Renal cortical epithelial cell (primary cell): ENCODE measurements at regions not wholly inside any gene's neighbourhood (a gene's known extent, or its start where the extent isn't known, plus 50 kb on each side); places are given as distances from the start of the nearest gene placed in this dataset.
A peak's percentile ranks its signal among the peaks of the same experiment; 100 is the strongest.
"Not testable (repeated sequence)": the region's sequence is repeated elsewhere in the genome, so short reads cannot be mapped to it uniquely, and the experiment has no call there.

Source experiments
- DNase-seq: peaks from one replicate; pipeline ENCODE4 v3.0.0-alpha.2; 2011; ENCODE audit warnings: low read depth

DNA sequence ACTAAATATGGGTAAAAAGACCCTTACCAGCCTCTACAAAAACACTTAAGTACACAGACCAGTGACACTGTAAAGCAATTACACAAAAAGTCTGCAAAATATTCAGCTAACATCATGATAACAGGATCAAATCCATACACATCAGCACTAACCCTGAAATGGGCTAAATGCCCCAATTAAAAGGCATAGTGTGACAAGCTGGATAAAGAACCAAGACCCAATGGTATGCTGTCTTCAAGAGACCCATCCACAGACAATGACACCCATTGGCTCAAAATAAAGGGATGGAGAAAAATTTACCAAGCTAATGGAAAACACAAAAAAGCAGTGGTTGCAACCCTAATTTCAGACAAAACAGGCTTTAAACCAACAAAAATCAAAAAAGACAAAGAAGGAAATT is 221.0 kb upstream of the ISL1 start:
- no peak for DNase-seq

DNA sequence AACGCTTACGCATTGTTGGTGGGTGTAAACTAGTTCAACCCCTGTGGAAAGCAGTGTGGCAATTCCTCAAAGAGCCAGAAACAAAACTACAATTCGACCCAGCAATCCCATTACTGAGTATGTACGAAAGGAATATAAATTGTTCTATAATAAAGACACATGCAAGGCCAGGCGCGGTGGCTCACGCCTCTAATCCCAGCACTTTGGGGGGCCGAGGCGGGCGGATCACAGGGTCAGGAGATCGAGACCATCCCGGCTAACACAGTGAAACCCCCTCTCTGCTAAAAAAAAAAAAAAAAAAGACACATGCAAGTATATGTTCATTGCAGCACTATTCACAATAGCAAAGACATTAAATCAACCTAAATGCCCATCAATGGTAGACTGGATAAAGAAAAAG is 217.6 kb upstream of the ISL1 start:
- not testable (repeated sequence) for DNase-seq

DNA sequence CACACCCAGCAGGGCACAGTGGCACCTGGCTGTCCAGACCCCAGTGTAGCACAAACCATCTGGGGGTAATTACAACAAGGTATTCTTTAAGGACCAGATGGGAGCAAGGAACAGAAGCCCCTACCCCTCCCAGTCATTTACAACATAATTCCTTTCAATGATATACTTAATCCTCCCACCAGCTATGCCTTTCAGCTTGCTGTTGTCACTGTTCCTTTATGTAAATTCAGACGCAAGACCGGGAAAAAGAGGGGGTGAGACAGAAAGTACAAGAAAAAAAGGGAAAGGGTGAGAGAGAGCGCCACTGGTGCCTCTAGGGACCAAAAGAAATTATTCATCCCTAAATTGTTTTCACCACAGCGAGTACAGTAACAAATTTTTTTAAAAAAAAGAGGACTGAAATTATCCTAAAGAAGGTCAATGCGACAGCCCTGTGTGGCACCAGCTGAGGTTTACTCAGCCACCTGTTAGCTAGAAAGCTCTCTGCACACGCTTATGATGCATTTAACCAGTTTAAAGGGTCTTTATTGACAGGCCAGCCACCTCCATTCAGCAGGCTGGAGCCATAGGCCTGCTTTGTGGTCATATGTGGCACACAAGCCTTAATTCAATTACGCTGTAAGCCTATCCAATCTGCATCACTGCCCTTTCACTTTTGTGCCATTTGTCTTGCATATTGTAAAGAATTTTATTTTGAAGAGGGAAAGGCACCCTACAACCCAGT is 210.2 kb upstream of the ISL1 start:
- DNase-seq, result no peak

DNA sequence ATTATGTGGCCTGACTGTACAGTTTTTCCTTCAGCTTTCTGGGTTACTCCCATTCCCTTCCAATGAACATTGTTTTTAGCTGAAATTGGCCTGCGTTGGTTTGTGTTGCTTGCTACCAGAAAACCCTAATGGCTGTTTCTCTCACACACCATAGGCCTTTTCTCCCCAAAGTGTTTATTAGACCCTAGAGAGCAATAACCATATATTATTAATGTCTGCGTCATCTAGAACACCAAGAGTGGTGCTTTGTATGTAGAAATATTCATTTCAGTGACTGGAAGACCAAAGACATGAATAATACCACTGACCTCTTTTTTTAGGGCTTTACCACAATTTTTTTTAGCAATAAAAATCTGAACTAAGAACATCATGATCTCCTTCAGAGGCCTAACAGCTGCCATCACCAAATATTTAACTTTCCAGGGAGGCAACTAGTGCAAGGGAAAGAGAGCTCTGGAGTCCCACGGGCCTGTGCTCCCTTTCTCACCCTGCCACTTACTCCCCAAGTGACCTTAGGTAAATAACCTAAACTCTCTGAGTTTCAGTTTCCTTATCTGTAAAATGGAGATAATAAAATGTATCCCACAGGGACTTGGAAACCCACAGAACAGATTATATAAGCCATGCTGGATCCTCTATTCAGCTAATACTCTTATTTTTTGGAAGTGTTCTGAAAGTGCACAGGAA is 201.9 kb upstream of the ISL1 start:
- no peak for DNase-seq

DNA sequence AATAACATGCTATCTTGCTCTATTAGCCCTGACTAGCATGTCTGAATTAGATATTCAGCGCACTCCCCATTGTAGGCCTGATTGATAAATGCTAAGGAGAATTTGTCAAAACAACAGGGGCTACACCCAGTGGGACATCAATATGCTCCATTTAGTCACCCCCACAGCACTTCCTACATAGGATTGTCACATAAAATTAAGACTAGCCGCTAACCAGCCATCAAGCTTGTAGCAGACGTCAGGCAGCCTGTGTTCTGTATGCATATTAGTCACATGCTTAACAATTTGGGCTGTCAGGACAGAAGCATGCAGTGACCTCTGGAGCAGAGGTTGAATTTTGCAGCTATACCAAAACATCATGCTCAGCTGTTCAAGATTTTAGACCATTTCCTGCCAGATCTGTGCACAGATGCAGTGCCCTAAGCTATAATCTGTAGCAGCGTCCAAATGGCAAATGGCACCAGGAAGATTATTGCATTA is 197.4 kb upstream of the ISL1 start:
- DNase-seq, result no peak

DNA sequence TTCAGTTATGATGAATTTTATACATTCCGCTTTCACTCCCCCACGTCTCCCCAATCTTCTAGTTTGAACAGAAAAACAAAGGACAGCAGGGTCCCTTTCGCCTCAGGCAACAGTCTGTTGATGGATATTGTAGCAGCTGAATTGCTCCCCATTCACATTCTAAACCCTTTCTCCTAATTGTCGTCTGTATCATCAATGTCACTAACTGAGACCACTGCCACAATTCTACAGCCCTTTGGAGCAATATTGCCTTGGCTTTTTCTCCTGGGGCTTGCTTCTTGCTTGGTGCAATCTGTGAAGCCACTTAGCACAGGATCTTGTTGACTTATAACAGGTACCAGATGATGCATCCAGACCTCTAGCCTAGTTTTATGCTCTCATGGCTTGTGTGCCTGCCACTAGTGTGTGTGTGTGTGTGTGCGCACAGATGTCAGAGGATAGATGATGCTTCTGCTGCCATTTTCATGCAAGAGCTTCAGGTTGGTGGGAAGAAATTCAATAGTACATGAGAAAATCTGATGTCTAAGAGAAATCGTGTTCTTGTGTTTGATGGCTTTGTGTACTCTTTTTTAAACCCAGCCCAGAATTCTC is 195.2 kb upstream of the ISL1 start:
- no peak for DNase-seq

DNA sequence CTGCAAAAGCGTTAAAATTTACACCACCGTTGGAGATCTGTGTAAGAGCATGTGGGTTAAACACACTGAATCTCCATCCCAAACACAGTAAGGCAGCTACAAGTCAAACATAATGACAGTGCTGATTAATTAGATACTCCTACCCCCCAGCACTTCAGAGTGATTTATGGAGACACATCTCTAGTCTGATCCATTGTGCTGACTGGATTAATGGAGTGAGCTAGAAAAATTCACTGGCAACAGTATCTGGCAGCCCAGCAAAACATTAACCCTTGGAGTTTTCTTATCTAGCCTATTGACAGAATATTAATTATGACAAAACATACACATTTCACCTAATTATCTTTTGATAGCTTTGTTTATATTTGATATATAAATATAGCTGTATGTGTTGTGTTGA is 188.6 kb upstream of the ISL1 start:
- no peak for DNase-seq

DNA sequence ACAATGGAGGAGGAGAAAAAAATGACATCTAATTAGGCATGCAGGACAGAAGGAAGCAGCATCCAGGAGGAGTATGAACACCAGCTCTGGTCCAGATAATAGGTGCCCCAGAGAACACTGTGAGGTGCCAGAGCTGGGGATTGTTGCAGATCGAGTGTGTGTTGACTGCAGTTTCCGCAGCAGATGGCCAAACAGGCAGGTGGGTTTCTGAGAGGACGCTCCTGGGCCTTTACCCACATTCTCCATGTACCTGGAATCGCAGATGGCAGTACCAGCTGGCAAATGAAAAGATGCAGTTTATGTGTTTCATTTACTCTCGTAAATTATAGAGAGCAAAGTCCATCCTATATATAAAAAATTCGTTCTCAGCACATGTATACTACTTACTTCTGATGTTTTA is 182.2 kb upstream of the ISL1 start:
- DNase-seq, result no peak

DNA sequence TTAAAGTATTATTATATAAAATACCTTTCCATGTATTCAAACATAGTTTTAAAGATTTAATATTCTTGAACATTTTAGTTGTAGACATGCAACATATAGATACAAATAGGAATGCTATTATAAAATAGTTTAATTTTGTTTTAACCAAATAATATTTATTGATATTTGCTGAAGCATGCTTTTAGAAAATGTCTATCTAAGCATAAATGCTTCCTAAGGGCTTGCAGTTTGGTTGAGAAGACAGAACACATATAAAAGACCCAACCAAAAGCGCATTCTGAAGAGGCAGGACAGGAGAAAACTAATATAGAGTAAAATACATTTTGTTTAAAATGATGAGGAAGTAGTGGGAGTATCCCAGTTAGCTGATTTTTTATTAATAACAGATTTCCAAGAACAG is 181.5 kb upstream of the ISL1 start:
- DNase-seq, result no peak

DNA sequence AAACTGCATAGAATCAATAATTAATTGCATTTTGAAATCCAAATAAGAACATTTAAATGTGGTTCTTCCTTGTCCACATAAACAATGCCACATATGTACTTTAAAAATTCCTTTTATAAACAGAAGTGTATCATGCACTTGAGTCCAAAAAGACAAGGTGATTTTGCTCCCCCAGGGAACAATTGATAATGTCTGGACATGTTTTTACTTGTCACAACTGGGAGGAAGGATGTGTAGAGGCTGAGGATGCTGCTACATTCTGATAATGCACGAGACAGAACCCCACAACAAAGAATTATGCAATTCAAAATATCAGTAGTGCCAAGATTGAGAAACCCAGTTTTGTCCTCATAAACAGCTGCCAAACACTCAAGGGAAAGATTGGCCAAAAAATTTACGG is 181.1 kb upstream of the ISL1 start:
- DNase-seq, result no peak

DNA sequence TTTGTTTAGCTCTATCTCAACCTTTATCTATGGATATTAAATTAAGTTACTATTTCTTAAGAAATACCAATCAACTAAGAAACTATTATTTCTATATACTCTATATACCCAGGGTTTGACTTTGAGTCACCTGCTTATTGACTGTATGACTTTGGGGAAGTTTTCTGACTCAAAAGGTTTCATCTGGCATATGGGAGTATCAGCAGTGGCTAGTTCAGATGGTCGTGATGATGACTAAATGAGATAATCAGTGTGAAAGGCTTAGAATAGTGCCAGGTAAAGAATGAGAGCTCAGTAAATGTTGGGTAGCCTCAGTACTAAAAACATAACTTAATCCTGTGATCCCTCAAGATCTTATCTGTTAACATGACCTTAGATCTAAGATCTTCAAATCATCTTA is 179.7 kb upstream of the ISL1 start:
- no peak for DNase-seq

DNA sequence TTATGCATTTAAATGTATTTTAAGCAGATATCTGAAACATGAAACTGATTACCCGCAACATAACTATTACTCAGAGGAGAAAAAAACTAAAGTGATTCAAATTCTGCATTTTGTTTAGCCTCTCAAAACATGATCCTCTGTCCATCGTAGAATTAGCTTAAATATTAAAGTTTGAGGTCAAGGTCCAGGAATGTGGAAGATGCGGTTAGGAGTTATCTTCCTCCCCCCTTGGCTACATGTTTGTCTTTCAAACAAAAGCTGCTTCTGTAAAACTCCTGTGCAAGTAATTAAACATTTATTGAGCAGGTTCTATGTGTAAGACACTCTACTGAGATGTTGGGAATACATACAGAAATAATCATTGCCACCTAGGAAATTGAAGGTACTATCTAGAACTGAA is 175.0 kb upstream of the ISL1 start:
- peak; percentile 0 for DNase-seq

DNA sequence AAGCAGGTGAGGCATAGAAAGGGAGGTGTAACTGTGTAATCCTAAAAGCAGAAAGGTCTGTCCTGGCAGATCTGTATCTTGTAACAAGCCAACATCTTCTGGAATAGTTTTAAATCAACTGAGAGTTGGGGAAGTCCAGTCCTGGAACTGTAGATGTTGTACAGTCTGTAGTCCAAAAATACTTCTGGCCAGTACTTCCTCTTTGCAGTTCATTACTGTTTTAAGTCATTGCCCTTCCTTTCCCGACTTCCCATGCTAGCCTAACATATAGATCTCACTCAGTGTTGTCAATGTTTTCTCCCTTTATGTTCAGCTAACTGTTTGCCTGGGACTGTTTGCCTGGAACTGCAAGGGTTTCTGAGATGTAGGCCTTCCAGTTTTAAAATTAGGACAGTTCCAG is 168.5 kb upstream of the ISL1 start:
- no peak for DNase-seq

DNA sequence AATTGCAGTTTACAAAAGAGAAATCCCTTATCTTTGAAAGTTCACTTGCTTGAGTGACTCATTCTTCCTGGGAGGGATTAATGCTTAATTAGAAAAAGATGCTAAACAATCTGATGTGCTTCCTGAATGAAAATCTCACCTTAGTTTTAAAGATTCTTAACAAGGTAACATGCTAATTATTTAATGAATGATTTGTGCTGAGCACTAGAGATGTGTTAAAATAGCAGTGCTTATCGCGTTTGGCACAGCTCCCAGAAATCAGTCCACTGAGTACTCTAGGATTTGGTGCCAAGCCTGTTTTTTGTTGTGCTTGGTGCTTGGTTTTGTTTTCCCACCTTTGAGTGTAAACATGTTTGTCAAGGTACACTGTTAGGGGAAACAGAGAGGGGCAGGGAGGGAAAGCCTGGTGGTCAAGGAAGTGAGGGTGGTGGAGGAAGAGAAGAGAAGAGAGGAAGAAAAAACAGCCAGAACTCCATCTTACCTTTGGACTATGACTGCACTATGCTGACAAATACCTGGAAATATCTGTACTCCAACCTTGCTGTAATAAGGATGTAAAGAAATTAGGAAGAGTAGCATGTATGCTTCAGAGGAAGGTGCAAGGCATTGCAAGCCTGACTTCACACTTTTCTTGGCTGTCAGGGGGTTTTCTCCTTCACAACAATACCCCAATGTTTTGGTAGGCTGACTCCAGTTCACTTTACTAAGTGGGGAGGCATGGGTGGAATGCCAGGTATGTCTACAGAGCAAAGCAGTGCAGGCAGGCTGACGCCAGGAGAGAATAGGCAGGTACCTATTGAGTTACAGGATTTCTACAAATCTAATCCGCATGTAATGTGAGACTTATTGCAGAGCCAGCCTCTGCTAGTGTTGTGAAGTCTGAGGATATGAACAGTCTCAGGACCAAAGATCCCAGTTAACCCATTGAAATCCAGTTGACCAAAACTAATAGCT is 157.2 kb upstream of the ISL1 start:
- peak; percentile 29 for DNase-seq

DNA sequence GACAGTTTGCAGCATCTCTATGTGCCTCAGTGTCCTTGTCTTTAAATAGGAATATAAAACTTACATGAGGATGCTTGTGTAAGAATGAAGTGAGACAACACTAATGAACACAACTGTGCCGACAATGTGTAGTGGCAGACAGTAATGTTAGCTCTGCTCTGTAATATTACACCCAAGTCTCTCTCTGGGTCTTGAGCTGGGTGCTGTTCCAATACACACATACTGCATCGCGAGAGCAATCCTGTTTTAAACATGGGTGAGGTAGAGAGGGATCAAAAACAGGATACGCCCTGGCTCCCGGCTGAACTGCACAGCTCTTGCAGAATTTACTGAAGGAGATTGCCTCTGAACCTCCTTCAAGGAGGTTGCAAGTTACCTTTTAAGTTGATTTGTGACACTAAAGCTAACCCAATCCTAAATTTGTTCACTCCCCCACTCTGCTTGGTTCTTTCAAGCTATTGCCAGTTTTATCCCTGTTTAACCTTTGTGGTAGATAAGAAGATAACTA is 155.2 kb upstream of the ISL1 start:
- no peak for DNase-seq

DNA sequence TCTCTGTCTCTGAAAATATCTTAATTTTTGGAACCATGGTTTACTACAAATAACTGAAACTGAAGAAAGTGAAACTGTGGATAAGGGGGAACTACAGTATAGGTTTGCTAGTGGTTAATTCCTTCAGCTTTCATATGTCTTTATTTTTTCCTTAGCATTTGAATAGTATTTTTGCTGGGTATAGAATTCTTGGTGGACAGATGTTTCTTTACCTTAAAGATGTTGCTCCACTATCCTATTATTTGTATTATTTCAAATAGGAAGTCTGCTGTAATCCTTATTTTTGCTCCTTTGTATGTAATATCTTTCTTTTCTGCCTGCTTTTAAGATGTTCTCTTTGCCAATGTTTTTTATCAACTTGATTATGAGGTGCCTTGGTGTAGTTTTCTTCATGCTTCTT is 152.9 kb upstream of the ISL1 start:
- no peak for DNase-seq

DNA sequence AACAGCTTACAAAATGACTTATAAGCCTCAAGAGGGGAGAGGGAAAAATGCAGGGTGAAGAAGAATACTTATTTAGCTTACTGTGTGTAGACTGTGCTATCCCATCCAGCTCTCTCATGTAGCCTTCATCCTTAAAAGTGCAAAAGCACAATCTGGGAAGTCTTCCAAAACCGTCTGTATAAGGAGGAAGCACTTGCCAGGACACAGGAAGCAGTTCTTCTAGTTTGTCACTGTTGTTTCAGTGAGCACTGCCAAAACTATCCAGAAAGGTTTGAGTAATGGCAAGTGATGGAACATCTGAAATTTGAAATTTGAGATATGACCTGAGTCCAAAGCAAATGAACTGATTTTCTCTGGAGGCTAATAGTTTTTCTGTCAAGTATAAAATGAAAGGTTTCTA is 140.8 kb upstream of the ISL1 start:
- no peak for DNase-seq

DNA sequence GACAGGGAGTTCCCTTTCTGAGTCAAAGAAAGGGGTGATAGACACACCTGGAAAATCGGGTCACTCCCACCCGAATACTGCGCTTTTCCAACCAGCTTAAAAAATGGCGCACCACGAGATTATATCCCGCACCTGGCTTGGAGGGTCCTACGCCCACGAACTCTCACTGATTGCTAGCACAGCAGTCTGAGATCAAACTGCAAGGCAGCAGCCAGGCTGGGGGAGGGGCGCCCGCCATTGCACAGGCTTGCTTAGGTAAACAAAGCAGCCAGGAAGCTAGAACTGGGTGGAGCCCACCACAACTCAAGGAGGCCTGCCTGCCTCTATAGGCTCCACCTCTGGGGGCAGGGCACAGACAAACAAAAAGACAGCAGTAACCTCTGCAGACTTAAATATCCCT is 132.3 kb upstream of the ISL1 start:
- DNase-seq, result not testable (repeated sequence)

DNA sequence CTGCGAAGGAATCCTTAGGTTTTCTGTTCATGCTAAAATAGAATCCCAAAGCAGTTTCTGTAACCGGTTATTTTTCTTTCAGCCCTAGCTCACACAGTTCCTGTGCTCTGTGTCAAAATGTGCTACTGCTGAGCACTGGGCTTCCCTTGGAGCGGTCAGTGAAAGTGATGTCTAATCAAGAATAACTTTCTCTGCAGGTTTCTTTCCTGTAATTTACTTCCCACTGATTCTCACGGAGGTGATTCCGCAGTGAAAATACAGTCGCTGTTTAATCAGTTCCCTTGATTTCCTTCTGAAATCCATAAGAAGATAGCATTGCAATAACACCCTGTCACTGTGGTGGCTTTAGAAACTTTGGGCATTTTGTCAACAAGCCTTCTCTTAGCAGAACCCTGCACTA is 112.0 kb upstream of the ISL1 start:
- DNase-seq, result no peak

DNA sequence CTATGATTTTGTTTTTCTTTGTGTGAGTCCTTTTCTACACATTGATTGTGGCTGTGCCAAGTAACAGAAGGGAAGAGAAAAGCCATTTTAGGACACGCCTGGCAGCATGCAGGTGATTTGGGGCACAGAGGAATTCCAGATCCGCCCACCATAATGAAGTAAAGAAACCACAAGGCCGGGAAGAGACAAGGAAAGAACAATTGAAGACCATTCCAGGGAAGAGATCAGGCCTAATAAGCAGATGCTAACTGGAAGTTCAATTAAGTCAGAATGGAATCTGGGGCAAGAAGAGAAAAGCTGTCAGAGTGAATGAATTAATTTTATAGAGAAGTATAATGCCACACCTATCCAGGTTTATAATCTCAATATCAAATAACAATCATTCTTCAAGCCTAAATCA is 110.2 kb upstream of the ISL1 start:
- no peak for DNase-seq

DNA sequence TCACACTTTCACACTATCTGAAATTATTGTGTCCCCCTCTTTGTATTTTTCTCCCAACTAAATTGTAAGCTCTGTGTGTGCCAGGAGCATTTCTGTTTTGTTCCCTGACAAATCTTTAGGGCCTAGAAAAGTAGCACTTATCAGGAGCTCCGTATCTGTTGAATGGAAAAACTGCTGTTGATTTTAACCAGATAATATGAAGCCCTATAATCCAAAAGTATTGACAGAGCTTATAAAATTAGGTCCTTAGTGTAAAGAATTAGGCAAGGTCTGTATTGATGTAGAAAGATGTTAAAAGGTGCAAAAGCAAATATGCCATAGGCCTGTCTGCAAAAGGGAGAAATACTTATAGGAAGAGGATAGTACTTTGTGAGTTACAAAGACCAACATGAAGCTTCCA is 109.4 kb upstream of the ISL1 start:
- no peak for DNase-seq

DNA sequence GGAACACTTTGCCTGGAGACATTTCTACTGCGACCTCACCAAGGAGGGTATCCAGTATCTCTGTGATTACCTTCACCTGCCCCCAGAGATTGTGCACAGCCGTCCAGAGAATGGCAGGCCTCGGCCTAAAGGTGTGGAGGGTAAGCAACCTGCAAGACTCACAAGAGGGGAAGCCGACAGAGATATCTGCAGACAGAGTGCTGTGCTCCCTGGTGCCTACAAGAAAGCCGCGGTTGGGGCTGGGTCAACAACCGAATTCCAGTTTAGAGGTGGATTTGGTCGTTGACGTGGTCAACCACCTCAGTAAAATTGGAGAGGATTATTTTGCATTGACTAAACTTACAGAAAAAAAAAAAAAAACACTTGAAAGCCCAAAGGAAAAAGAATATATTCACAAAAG is 107.8 kb upstream of the ISL1 start:
- DNase-seq, result no peak
